Spleen (tissue), 11 donors: ENCODE measurements at regions not wholly inside any gene's neighbourhood (a gene's known extent, or its start where the extent isn't known, plus 50 kb on each side); places are given as distances from the start of the nearest gene placed in this dataset.

Experiments
- DNase-seq: peaks from one replicate; pipeline ENCODE4 v3.0.0-alpha.2; 2020
- H3K27ac ChIP-seq, 8 donors: fragments of 200-600 bp; sonication (generic) in 7 of 8; 1 replicate in 4 of 8; 2 replicates in 4 of 8; pipeline versions ENCODE4 v1.5.0 to v1.8.0; 2016 to 2021; ENCODE audit warnings: inconsistent platforms in 4 of 8, mild to moderate bottlenecking in 4 of 8, moderate library complexity in 1 of 8
- H3K27me3 ChIP-seq, 7 donors: fragments of 200-600 bp; sonication (generic) in 6 of 7; replicated peaks in 1 of 7; 1 replicate in 4 of 7; 2 replicates in 3 of 7; pipeline versions ENCODE4 v1.5.0 to v1.8.0; 2016 to 2021; ENCODE audit warnings: inconsistent platforms in 3 of 7, mild to moderate bottlenecking in 1 of 7
- H3K36me3 ChIP-seq, 6 donors: fragments of 200-600 bp; sonication (generic) in 5 of 6; 1 replicate in 4 of 6; 2 replicates in 2 of 6; pipeline versions ENCODE4 v1.5.0 to v1.8.0; 2016 to 2021; ENCODE audit warnings: inconsistent platforms in 2 of 6
- H3K4me1 ChIP-seq, 6 donors: fragments of 200-600 bp; sonication (generic) in 5 of 6; 1 replicate in 3 of 6; 2 replicates in 3 of 6; pipeline versions ENCODE4 v1.5.0 to v1.8.0; 2016 to 2021; ENCODE audit warnings: inconsistent platforms in 3 of 6
- H3K4me3 ChIP-seq, 8 donors: fragments of 200-600 bp; sonication (generic) in 7 of 8; 1 replicate in 4 of 8; 2 replicates in 4 of 8; pipeline versions ENCODE4 v1.5.0 to v1.8.0; 2016 to 2021; ENCODE audit warnings: inconsistent platforms in 4 of 8, mild to moderate bottlenecking in 4 of 8, moderate library complexity in 2 of 8
- H3K9me3 ChIP-seq, 8 donors: fragments of 200-600 bp; sonication (generic) in 7 of 8; 1 replicate in 4 of 8; 2 replicates in 4 of 8; pipeline versions ENCODE4 v1.5.0 to v1.8.0; 2016 to 2021; ENCODE audit warnings: inconsistent platforms in 4 of 8
- POLR2A ChIP-seq, 3 donors: fragments of 450-650 bp; IDR thresholded peaks; one replicate each; pipeline ENCODE4 v1.5.1; 2017; ENCODE audit warnings: antibody characterized with exemption in 3 of 3, mild to moderate bottlenecking in 1 of 3
- POLR2AphosphoS5 ChIP-seq, 3 donors: sonication (generic); formaldehyde crosslinking; IDR thresholded peaks; one replicate each; pipeline ENCODE4 v1.5.1; 2017; ENCODE audit warnings: antibody characterized with exemption in 3 of 3
- WGBS, 5 donors: extraction: QIAGEN DNeasy Blood & Tissue Kit in 3 of 5; methylation state at CpG; one replicate each; pipeline versions ENCODE4 v1.1.5 to v1.1.7; 2013 to 2018; 5-methylcytosine and 5-hydroxymethylcytosine counted together
- intact Hi-C: fragments of 100-400 bp; cut with DNase I; formaldehyde crosslinking; loops from one replicate; pipeline ENCODE4 v1.15.0; 2023; ENCODE audit warnings: low total_unique reads
- TF ChIP-seq, protein P1 (sequence below), 11 experiments: fragments of 200-600 bp in 7 of 11; fragments of 450-650 bp in 4 of 11; sonication (generic) in 4 of 11; IDR thresholded peaks in 8 of 11; conservative IDR thresholded peaks in 3 of 11; 1 replicate in 7 of 11; 2 replicates in 4 of 11; pipeline versions ENCODE4 v1.4.0 to v1.8.0; 2016 to 2021; ENCODE audit warnings: antibody characterized with exemption in 11 of 11, inconsistent platforms in 4 of 11, mild to moderate bottlenecking in 1 of 11
- donor health status: healthy with polysubstance abuse.
- donor health status: DM: no; HTN: no; CAD: no; lungs with moderate emphysema.
- donor health status: DM: no; HTN: no; CAD: no.
- donor health status: Bipolar disorder and iron deficiency.
- donor health status: healthy.
- donor health status: DM: no; HTN: no; CAD: no.
- donor health status: DM: yes; HTN: yes; CAD: no.

DNA sequence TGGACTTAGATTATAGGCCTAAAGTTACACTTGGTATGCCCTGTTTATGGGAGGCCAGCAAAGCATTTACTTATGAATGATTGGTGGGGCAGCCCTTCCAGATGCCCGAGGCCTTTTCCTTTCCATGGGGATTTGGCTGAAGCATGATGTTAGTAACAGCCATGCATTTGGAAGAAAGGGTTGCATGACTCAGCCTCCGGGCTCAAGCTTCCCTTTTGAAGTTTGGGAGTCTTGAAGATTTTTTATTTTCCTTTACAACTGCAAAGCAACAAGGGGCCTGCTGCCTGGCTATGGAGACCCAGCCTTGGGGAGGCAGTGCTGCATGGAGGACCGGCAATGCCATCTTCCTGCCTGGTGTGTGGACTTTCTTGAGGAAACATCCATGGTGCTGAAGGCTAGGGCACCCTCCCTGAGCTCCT, 244.7 kb downstream of the ICE1 start:
- WGBS, 5 donors: 76 to 89% (median 83%) methylated on average over 3 of the region's 3 CpGs
- no peak for DNase-seq
- intact Hi-C loops: no loop called here

DNA sequence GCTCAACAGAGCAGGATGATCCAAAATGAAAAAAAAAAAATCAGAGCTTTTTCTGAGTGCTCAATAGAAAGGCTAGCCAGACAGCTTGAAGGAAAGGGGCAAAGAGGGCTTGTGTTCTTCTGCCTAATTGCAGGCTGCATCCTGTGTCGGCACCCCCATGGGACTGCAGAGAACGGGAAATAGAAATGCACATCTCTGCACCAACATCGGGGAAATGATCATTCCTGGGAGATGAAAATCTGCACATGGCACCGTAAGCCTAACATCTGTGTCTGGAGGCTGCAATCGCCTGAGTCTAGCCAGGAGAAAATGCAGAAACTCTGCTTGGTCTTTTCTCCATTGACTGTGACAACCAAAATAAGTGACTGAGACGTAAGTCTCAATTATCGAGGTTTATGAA, 243.9 kb downstream of the ICE1 start:
- H3K4me3 ChIP-seq: no peak overlapping the region
- 63 to 91% (median 77%) methylated on average over 7 of the region's 7 CpGs for WGBS, 5 donors
- intact Hi-C loops: no loop called here
- no peak for TF ChIP-seq POLR2AphosphoS5 (IDR thresholded peaks at IDR 0.05)
- TF ChIP-seq, protein P1, sequence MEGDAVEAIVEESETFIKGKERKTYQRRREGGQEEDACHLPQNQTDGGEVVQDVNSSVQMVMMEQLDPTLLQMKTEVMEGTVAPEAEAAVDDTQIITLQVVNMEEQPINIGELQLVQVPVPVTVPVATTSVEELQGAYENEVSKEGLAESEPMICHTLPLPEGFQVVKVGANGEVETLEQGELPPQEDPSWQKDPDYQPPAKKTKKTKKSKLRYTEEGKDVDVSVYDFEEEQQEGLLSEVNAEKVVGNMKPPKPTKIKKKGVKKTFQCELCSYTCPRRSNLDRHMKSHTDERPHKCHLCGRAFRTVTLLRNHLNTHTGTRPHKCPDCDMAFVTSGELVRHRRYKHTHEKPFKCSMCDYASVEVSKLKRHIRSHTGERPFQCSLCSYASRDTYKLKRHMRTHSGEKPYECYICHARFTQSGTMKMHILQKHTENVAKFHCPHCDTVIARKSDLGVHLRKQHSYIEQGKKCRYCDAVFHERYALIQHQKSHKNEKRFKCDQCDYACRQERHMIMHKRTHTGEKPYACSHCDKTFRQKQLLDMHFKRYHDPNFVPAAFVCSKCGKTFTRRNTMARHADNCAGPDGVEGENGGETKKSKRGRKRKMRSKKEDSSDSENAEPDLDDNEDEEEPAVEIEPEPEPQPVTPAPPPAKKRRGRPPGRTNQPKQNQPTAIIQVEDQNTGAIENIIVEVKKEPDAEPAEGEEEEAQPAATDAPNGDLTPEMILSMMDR (IDR thresholded peaks at IDR 0.05 in 8 of 11, conservative IDR thresholded peaks at IDR 0.05 in 3 of 11): no peak
- no peak for TF ChIP-seq POLR2A (IDR thresholded peaks at IDR 0.05)
- DNase-seq: no peak
- no peaks in the 10 kb centered on the region for H3K27me3 ChIP-seq
- H3K27ac ChIP-seq: no peak overlapping the region
- H3K36me3 ChIP-seq: no peaks in the 10 kb centered on the region
- no peaks in the 10 kb centered on the region for H3K4me1 ChIP-seq
- H3K9me3 ChIP-seq: no peaks in the 10 kb centered on the region

More for the DNA sequence above, 244.7 kb downstream of the ICE1 start:
- no peak overlapping the region for H3K4me3 ChIP-seq
- H3K36me3 ChIP-seq: no peaks in the 10 kb centered on the region
- no peak for TF ChIP-seq POLR2AphosphoS5 (IDR thresholded peaks at IDR 0.05)
- no peak for TF ChIP-seq POLR2A (IDR thresholded peaks at IDR 0.05)
- TF ChIP-seq, protein P1 (IDR thresholded peaks at IDR 0.05 in 8 of 11, conservative IDR thresholded peaks at IDR 0.05 in 3 of 11): no peak
- H3K4me1 ChIP-seq: no peaks in the 10 kb centered on the region
- H3K27ac ChIP-seq: no peak overlapping the region
- no peaks in the 10 kb centered on the region for H3K27me3 ChIP-seq
- H3K9me3 ChIP-seq: no peaks in the 10 kb centered on the region

DNA sequence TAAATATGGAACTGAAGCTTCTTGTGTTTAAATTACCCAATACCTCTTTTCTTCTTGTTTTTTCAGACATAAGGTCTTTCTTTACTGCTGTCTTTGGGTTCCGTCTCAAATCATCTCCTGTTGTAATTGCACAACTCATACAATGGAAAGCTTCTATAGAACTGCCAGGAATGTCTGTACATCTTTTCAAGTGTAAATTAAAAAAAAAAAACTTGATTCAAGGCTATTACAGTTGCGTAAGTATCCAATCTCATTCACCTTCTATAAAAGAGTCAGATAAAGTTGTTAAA, 243.5 kb downstream of the ICE1 start:
- Histone ChIP-seq H3K4me1 (no peaks in the 10 kb centered on the region), H3K36me3 (no peaks in the 10 kb centered on the region), H3K9me3 (no peaks in the 10 kb centered on the region), H3K4me3 (no peak overlapping the region), H3K27me3 (no peaks in the 10 kb centered on the region), H3K27ac (no peak overlapping the region)
- intact Hi-C loops: no loop called here
- no peak for DNase-seq
- 89 to 97% (median 95%) methylated on average over 2 of the region's 2 CpGs for WGBS, 5 donors
- TF ChIP-seq POLR2AphosphoS5 (IDR thresholded peaks at IDR 0.05) (no peak), POLR2A (IDR thresholded peaks at IDR 0.05) (no peak)
- TF ChIP-seq, protein P1 (IDR thresholded peaks at IDR 0.05 in 8 of 11, conservative IDR thresholded peaks at IDR 0.05 in 3 of 11): no peak

DNA sequence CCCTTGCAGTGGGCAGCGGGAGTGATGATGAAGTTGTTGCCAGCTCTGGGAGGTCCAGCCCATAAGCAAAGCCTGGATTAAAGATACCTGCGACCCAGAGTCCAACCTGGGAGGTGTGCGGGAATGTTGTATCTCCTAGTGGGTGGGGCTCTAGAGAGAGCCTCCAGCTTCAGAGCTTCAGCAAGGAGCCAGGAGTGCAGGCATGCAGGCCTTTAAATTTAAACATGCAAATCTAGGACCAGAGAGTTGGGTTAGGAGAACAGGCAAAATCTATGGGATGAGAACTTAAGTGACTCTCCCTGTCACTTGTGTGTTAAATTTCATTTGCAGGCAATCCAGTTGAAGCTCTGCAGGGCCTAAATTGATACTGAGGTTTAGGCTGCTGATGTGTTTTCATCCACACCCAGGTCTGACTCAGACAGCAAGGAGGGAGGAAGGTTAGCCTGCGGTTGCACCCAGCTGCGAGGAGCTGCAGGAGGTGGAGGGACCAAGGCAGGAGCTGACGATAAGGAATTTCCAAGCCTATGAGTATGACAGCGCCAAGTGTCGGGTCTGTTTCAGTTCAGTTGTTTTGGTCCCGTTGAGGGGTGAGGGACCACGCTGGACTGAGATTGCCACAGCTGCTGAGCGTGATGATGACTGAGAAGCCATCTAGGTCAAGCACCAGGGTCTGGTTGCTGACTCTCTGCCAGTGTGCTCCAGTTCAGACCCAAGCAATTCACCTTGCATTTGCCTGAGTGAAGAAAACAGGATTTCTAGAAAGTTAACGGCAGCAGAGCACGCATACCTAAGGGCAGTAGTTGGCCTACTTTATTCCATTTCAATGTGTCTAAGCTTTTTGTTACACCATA, 243.0 kb downstream of the ICE1 start:
- H3K4me3 ChIP-seq: no peak overlapping the region
- no peaks in the 10 kb centered on the region for H3K36me3 ChIP-seq
- no peaks in the 10 kb centered on the region for H3K9me3 ChIP-seq
- H3K27me3 ChIP-seq: no peaks in the 10 kb centered on the region
- intact Hi-C loops: no loop called here
- H3K27ac ChIP-seq: no peak overlapping the region
- no peaks in the 10 kb centered on the region for H3K4me1 ChIP-seq
- no peak for DNase-seq
- no peak for TF ChIP-seq POLR2A (IDR thresholded peaks at IDR 0.05)
- TF ChIP-seq, protein P1 (IDR thresholded peaks at IDR 0.05 in 8 of 11, conservative IDR thresholded peaks at IDR 0.05 in 3 of 11): no peak
- no peak for TF ChIP-seq POLR2AphosphoS5 (IDR thresholded peaks at IDR 0.05)
- 79 to 90% (median 87%) methylated on average over 12 to 13 of the region's 13 CpGs for WGBS, 5 donors
